H1 (cell line): ENCODE measurements at regions not wholly inside any gene's neighbourhood (a gene's known extent, or its start where the extent isn't known, plus 50 kb on each side); places are given as distances from the start of the nearest gene placed in this dataset.

Experiments
- ATF3 ChIP-seq: IDR thresholded peaks from 2 replicates; pipeline ENCODE4 v1.6.1; 2011; ENCODE audit warnings: low read depth, mild to moderate bottlenecking, low read length; ENCODE audit not compliant: insufficient read depth
- CHD2 ChIP-seq: IDR thresholded peaks from 2 replicates; pipeline ENCODE4 v1.6.1; 2012; ENCODE audit warnings: low read length, improper control_type of control experiment
- CTCF ChIP-seq, 3 experiments: IDR thresholded peaks; 1 replicate in 2 of 3; 2 replicates in 1 of 3; pipeline versions ENCODE4 v1.5.1 to v1.6.1; 2011; ENCODE audit warnings: low read length in 3 of 3, mild to moderate bottlenecking in 3 of 3, inconsistent platforms in 2 of 3, low read depth in 1 of 3, moderate library complexity in 1 of 3; ENCODE audit not compliant: insufficient read depth in 1 of 3; ENCODE audit errors: control extremely low read depth in 1 of 3
- E2F6 ChIP-seq: IDR thresholded peaks from 2 replicates; pipeline ENCODE4 v1.6.1; 2012; ENCODE audit warnings: inconsistent platforms
- EP300 ChIP-seq, 2 experiments: IDR thresholded peaks; 1 replicate in 1 of 2; 2 replicates in 1 of 2; pipeline ENCODE4 v1.6.1; 2011 to 2012; ENCODE audit warnings: low read depth in 2 of 2, low read length in 2 of 2, mild to moderate bottlenecking in 2 of 2, borderline replicate concordance in 1 of 2, inconsistent platforms in 1 of 2, moderate library complexity in 1 of 2
- GTF2F1 ChIP-seq: IDR thresholded peaks from 2 replicates; pipeline ENCODE4 v1.6.1; 2012; ENCODE audit warnings: low read depth, low read length, improper control_type of control experiment, borderline replicate concordance
- HDAC2 ChIP-seq, 2 experiments: fragments of 300-600 bp in 1 of 2; sonication (generic) in 1 of 2; IDR thresholded peaks; 2 replicates each; pipeline ENCODE4 v1.6.1; 2011 to 2012; ENCODE audit warnings: low read depth in 2 of 2, low read length in 2 of 2, mild to moderate bottlenecking in 2 of 2, moderate library complexity in 2 of 2, borderline replicate concordance in 1 of 2, inconsistent platforms in 1 of 2
- JUN ChIP-seq: IDR thresholded peaks from 2 replicates; pipeline ENCODE4 v1.6.1; 2011; ENCODE audit warnings: low read depth, mild to moderate bottlenecking, improper control_type of control experiment, low read length
- POLR2A ChIP-seq, 2 experiments: IDR thresholded peaks; 1 replicate in 1 of 2; 2 replicates in 1 of 2; pipeline ENCODE4 v1.6.1; 2011; ENCODE audit warnings: low read depth in 2 of 2, low read length in 2 of 2, mild to moderate bottlenecking in 2 of 2; ENCODE audit errors: control extremely low read depth in 1 of 2
- POLR2AphosphoS5 ChIP-seq: IDR thresholded peaks from 2 replicates; pipeline ENCODE4 v1.6.1; 2011; ENCODE audit warnings: low read depth, low read length
- RAD21 ChIP-seq, 2 experiments: IDR thresholded peaks in 1 of 2; conservative IDR thresholded peaks in 1 of 2; 2 replicates each; pipeline ENCODE4 v1.6.1; 2011; ENCODE audit warnings: low read depth in 2 of 2, low read length in 2 of 2, improper control_type of control experiment in 1 of 2, inconsistent platforms in 1 of 2, mild to moderate bottlenecking in 1 of 2, moderate library complexity in 1 of 2
- RBBP5 ChIP-seq: IDR thresholded peaks from 2 replicates; pipeline ENCODE4 v1.7.1; 2012; ENCODE audit warnings: low read depth, mild to moderate bottlenecking, inconsistent platforms, low read length, moderate library complexity, borderline replicate concordance
- RNF2 ChIP-seq: fragments of 200-900, 300-1000 bp; sonication (generic); IDR thresholded peaks from 2 replicates; pipeline ENCODE4 v1.7.1; 2016; ENCODE audit warnings: borderline replicate concordance, low read depth, mild to moderate bottlenecking, antibody characterized with exemption, low read length; ENCODE audit not compliant: poor library complexity, severe bottlenecking; ENCODE audit errors: missing control alignments
- USF2 ChIP-seq: IDR thresholded peaks from 2 replicates; pipeline ENCODE4 v1.6.1; 2011; ENCODE audit warnings: low read length, improper control_type of control experiment

GRCh38 chr16:26993511-26993910 is 73.2 kb upstream of the C16orf82 start:
- no peak for TF ChIP-seq CTCF (IDR thresholded peaks at IDR 0.05; ENCODE audit: control extremely low read depth in 1 of 3, insufficient read depth in 1 of 3, low read depth in 1 of 3, low read length in 3 of 3)
- TF ChIP-seq JUN = no peak
- no peak for TF ChIP-seq USF2
- no peak for TF ChIP-seq POLR2AphosphoS5
- TF ChIP-seq POLR2A (IDR thresholded peaks at IDR 0.05; ENCODE audit: control extremely low read depth in 1 of 2, low read depth in 2 of 2, low read length in 2 of 2) = no peak
- no peak for TF ChIP-seq RBBP5
- TF ChIP-seq E2F6 = no peak
- TF ChIP-seq EP300 (IDR thresholded peaks at IDR 0.05; ENCODE audit: borderline replicate concordance in 1 of 2, low read depth in 2 of 2, low read length in 2 of 2) = no peak
- no peak for TF ChIP-seq RAD21 (IDR thresholded peaks at IDR 0.05 in 1 of 2, conservative IDR thresholded peaks at IDR 0.05 in 1 of 2; ENCODE audit: low read depth in 2 of 2, low read length in 2 of 2)
- no peak for TF ChIP-seq CHD2
- no peak for TF ChIP-seq RNF2
- no peak for TF ChIP-seq ATF3
- TF ChIP-seq GTF2F1 = no peak
- no peak for TF ChIP-seq HDAC2 (IDR thresholded peaks at IDR 0.05; ENCODE audit: borderline replicate concordance in 1 of 2, low read depth in 2 of 2, low read length in 2 of 2)
